Stomach (tissue), 4 donors: ENCODE measurements at regions not wholly inside any gene's neighbourhood (a gene's known extent, or its start where the extent isn't known, plus 50 kb on each side); places are given as distances from the start of the nearest gene placed in this dataset.

Experiments
- CTCF ChIP-seq, 7 experiments: fragments of 450-650 bp in 4 of 7; fragments of 200-600 bp in 3 of 7; sonication (generic) in 3 of 7; IDR thresholded peaks; one replicate each; pipeline ENCODE4 v1.5.1; 2016 to 2019; ENCODE audit warnings: antibody characterized with exemption in 7 of 7, control low read depth in 2 of 7, mild to moderate bottlenecking in 1 of 7
- EP300 ChIP-seq: sonication (generic); formaldehyde crosslinking; IDR thresholded peaks from one replicate; pipeline ENCODE4 v1.6.1; 2017; ENCODE audit warnings: antibody characterized with exemption
- POLR2A ChIP-seq, 4 donors: fragments of 450-650 bp; IDR thresholded peaks; one replicate each; pipeline ENCODE4 v1.6.1; 2016; ENCODE audit warnings: antibody characterized with exemption in 4 of 4, control low read depth in 2 of 4, mild to moderate bottlenecking in 1 of 4, moderate library complexity in 1 of 4
- POLR2AphosphoS5 ChIP-seq, 3 donors: sonication (generic); formaldehyde crosslinking; IDR thresholded peaks; one replicate each; pipeline ENCODE4 v1.6.1; 2016; ENCODE audit warnings: antibody characterized with exemption in 3 of 3

- TF ChIP-seq CTCF (IDR thresholded peaks at IDR 0.05) (no peak), POLR2A (IDR thresholded peaks at IDR 0.05) (no peak), POLR2AphosphoS5 (IDR thresholded peaks at IDR 0.05) (no peak), EP300 (no peak)
These were observed 385.7 kb upstream of the CITED2 start for GRCh38 chr6:139760128-139760527.
